Peyer's patch (tissue), 4 donors: ENCODE measurements at regions not wholly inside any gene's neighbourhood (a gene's known extent, or its start where the extent isn't known, plus 50 kb on each side); places are given as distances from the start of the nearest gene placed in this dataset.

Source experiments
- CTCF ChIP-seq, 6 experiments: fragments of 450-650 bp in 4 of 6; fragments of 200-600 bp in 2 of 6; sonication (generic) in 1 of 6; IDR thresholded peaks; one replicate each; pipeline ENCODE4 v1.5.1; 2017 to 2019; ENCODE audit warnings: antibody characterized with exemption in 6 of 6, mild to moderate bottlenecking in 3 of 6, moderate library complexity in 1 of 6
- POLR2A ChIP-seq, 2 donors: fragments of 450-650 bp; IDR thresholded peaks; one replicate each; pipeline ENCODE4 v1.5.1; 2017; ENCODE audit warnings: antibody characterized with exemption in 2 of 2, mild to moderate bottlenecking in 2 of 2, moderate library complexity in 2 of 2

GRCh38 chr1:78375996-78376395 is 114.8 kb upstream of the PTGFR start:
- no peak for TF ChIP-seq CTCF (IDR thresholded peaks at IDR 0.05)
- no peak for TF ChIP-seq POLR2A (IDR thresholded peaks at IDR 0.05)
